GM04503 (cell line): ENCODE measurements at regions not wholly inside any gene's neighbourhood (a gene's known extent, or its start where the extent isn't known, plus 50 kb on each side); places are given as distances from the start of the nearest gene placed in this dataset.
"Not testable (repeated sequence)": the region's sequence is repeated elsewhere in the genome, so short reads cannot be mapped to it uniquely, and the experiment has no call there.

ENCODE experiments used
- DNase-seq: peaks from one replicate; pipeline ENCODE4 v3.0.0-alpha.2; 2012; ENCODE audit warnings: low read depth

GRCh38 chr3:59189939-59190338, 140.1 kb upstream of the CFAP20DC start:
- DNase-seq: no peak

- DNase-seq: no peak
These were observed 139.7 kb upstream of the CFAP20DC start for GRCh38 chr3:59189526-59189925.

- no peak for DNase-seq
These were observed 136.9 kb upstream of the CFAP20DC start for GRCh38 chr3:59186725-59187124.

GRCh38 chr3:59185591-59186369, 136.0 kb upstream of the CFAP20DC start:
- no peak for DNase-seq

- DNase-seq: no peak
These were observed 130.2 kb upstream of the CFAP20DC start for GRCh38 chr3:59180006-59180405.

GRCh38 chr3:59178698-59179097, 128.9 kb upstream of the CFAP20DC start:
- no peak for DNase-seq

- no peak for DNase-seq
These were observed 121.7 kb upstream of the CFAP20DC start for GRCh38 chr3:59171491-59171890.

GRCh38 chr3:59170166-59170565, 120.3 kb upstream of the CFAP20DC start:
- DNase-seq: not testable (repeated sequence)

GRCh38 chr3:59167756-59168155, 117.9 kb upstream of the CFAP20DC start:
- DNase-seq: no peak

- no peak for DNase-seq
These were observed 114.1 kb upstream of the CFAP20DC start for GRCh38 chr3:59163953-59164352.

GRCh38 chr3:59161048-59161447, 111.2 kb upstream of the CFAP20DC start:
- DNase-seq: no peak

- no peak for DNase-seq
These were observed 110.4 kb upstream of the CFAP20DC start for GRCh38 chr3:59160133-59160746.

- no peak for DNase-seq
These were observed 103.8 kb upstream of the CFAP20DC start for GRCh38 chr3:59153648-59154047.

GRCh38 chr3:59152943-59153342, 103.1 kb upstream of the CFAP20DC start:
- no peak for DNase-seq

GRCh38 chr3:59150039-59150438, 100.2 kb upstream of the CFAP20DC start:
- DNase-seq: no peak

GRCh38 chr3:59149166-59149565, 99.3 kb upstream of the CFAP20DC start:
- DNase-seq: no peak

GRCh38 chr3:59143447-59143846, 93.6 kb upstream of the CFAP20DC start:
- DNase-seq: no peak

GRCh38 chr3:59142556-59142955, 92.7 kb upstream of the CFAP20DC start:
- no peak for DNase-seq

- DNase-seq: no peak
These were observed 89.1 kb upstream of the CFAP20DC start for GRCh38 chr3:59138966-59139365.

GRCh38 chr3:59137415-59137814, 87.6 kb upstream of the CFAP20DC start:
- DNase-seq: no peak

GRCh38 chr3:59136081-59136480, 86.3 kb upstream of the CFAP20DC start:
- DNase-seq: no peak

GRCh38 chr3:59135096-59135495, 85.3 kb upstream of the CFAP20DC start:
- DNase-seq: no peak

- no peak for DNase-seq
These were observed 83.5 kb upstream of the CFAP20DC start for GRCh38 chr3:59133311-59133710.
